OCI-LY3 (cell line): ENCODE measurements at regions not wholly inside any gene's neighbourhood (a gene's known extent, or its start where the extent isn't known, plus 50 kb on each side); places are given as distances from the start of the nearest gene placed in this dataset.

Experiments used
- H2AFZ ChIP-seq: fragments of 200-600, 300-600 bp; shearing (Covaris generic); 2 replicates; pipeline ENCODE4 v1.6.0; 2014; ENCODE audit warnings: antibody characterized with exemption, low read depth, low read length
- H3K27ac ChIP-seq: fragments of 200-600, 300-600 bp; sonication (generic); 2 replicates; pipeline ENCODE4 v1.5.1; 2014; ENCODE audit warnings: mild to moderate bottlenecking, low read length, moderate library complexity, mixed read lengths
- H3K27me3 ChIP-seq: fragments of 200-600, 300-600 bp; sonication (generic); 2 replicates; pipeline ENCODE4 v1.6.1; 2014; ENCODE audit warnings: low read depth, low read length, mixed read lengths
- H3K36me3 ChIP-seq: fragments of 200-600, 300-600 bp; sonication (generic); replicated peaks from 2 replicates; pipeline ENCODE3; 2014; ENCODE audit warnings: low read depth, low read length, mixed read lengths
- H3K4me1 ChIP-seq: fragments of 300-600, 200-600 bp; sonication (generic); 2 replicates; pipeline ENCODE4 v1.6.1; 2014; ENCODE audit warnings: low read length, mixed read lengths
- H3K4me2 ChIP-seq: fragments of 200-600, 300-600 bp; sonication (generic); 2 replicates; pipeline ENCODE4 v1.6.1; 2014; ENCODE audit warnings: low read length, mixed read lengths
- H3K4me3 ChIP-seq: fragments of 300-600, 200-600 bp; sonication (generic); 2 replicates; pipeline ENCODE4 v1.5.1; 2014; ENCODE audit warnings: antibody characterized with exemption, mild to moderate bottlenecking, low read length, moderate library complexity
- H3K79me2 ChIP-seq: fragments of 300-600, 200-600 bp; shearing (Covaris generic); 2 replicates; pipeline ENCODE4 v1.6.1; 2014; ENCODE audit warnings: mild to moderate bottlenecking, low read length, mixed read lengths
- H3K9ac ChIP-seq: fragments of 300-600, 200-600 bp; shearing (Covaris generic); 2 replicates; pipeline ENCODE4 v1.6.0; 2014; ENCODE audit warnings: mild to moderate bottlenecking, low read length, moderate library complexity
- H3K9me3 ChIP-seq: fragments of 200-600, 300-600 bp; shearing (Covaris generic); 2 replicates; pipeline ENCODE4 v1.6.1; 2014; ENCODE audit warnings: low read length, mixed read lengths; ENCODE audit not compliant: insufficient read depth
- H4K20me1 ChIP-seq: fragments of 200-600, 300-600 bp; sonication (generic); 2 replicates; pipeline ENCODE4 v1.6.1; 2016; ENCODE audit warnings: low read length, mixed read lengths; ENCODE audit not compliant: insufficient read depth
- CTCF ChIP-seq: fragments of 200-600, 300-600 bp; sonication (generic); IDR thresholded peaks from 2 replicates; pipeline ENCODE4 v1.5.1; 2014; ENCODE audit warnings: antibody characterized with exemption, low read length, low read depth
- EZH2phosphoT487 ChIP-seq: fragments of 200-600 bp; shearing (Covaris generic); IDR thresholded peaks from 2 replicates; pipeline ENCODE4 v1.6.1; 2018; ENCODE audit warnings: antibody characterized with exemption, mixed run types, low read depth

- no peaks in the 10 kb centered on the region for H3K79me2 ChIP-seq
- no peak overlapping the region for H3K4me2 ChIP-seq
- TF ChIP-seq EZH2phosphoT487 (no peak), CTCF (no peak)
- H3K27me3 ChIP-seq: no peaks in the 10 kb centered on the region
- no peaks in the 10 kb centered on the region for H3K9me3 ChIP-seq
- H2AFZ ChIP-seq: no peak overlapping the region
- no peak overlapping the region for H3K4me3 ChIP-seq
- no peak overlapping the region for H3K9ac ChIP-seq
- no peaks in the 10 kb centered on the region for H4K20me1 ChIP-seq
- no peak overlapping the region for H3K27ac ChIP-seq
- no peaks in the 10 kb centered on the region for H3K36me3 ChIP-seq
- H3K4me1 ChIP-seq: no peaks in the 10 kb centered on the region
These were observed 389.7 kb downstream of the GPM6A start for GRCh38 chr4:175422331-175422730.

GRCh38 chr4:175424111-175424510, 388.0 kb downstream of the GPM6A start:
- Histone ChIP-seq H4K20me1 (no peaks in the 10 kb centered on the region), H3K9me3 (no peaks in the 10 kb centered on the region), H2AFZ (no peak overlapping the region), H3K4me1 (no peaks in the 10 kb centered on the region), H3K27me3 (no peaks in the 10 kb centered on the region), H3K4me2 (no peak overlapping the region), H3K27ac (no peak overlapping the region), H3K4me3 (no peak overlapping the region), H3K36me3 (no peaks in the 10 kb centered on the region), H3K9ac (no peak overlapping the region), H3K79me2 (no peaks in the 10 kb centered on the region)
- TF ChIP-seq EZH2phosphoT487 (no peak), CTCF (no peak)

GRCh38 chr4:175427751-175428150, 384.3 kb downstream of the GPM6A start:
- TF ChIP-seq EZH2phosphoT487 (no peak), CTCF (no peak)
- no peaks in the 10 kb centered on the region for H3K36me3 ChIP-seq
- H2AFZ ChIP-seq: no peak overlapping the region
- H3K9ac ChIP-seq: no peak overlapping the region
- H3K4me1 ChIP-seq: peaks cover 10% of the 10 kb centered on the region
- no peaks in the 10 kb centered on the region for H4K20me1 ChIP-seq
- H3K9me3 ChIP-seq: no peaks in the 10 kb centered on the region
- no peak overlapping the region for H3K27ac ChIP-seq
- H3K4me3 ChIP-seq: no peak overlapping the region
- H3K79me2 ChIP-seq: no peaks in the 10 kb centered on the region
- H3K27me3 ChIP-seq: no peaks in the 10 kb centered on the region
- H3K4me2 ChIP-seq: no peak overlapping the region

GRCh38 chr4:175431694-175432093, 380.4 kb downstream of the GPM6A start:
- Histone ChIP-seq H3K27me3 (no peaks in the 10 kb centered on the region), H3K4me1 (peaks cover 10% of the 10 kb centered on the region), H3K27ac (no peak overlapping the region), H3K9ac (no peak overlapping the region), H3K4me3 (no peak overlapping the region), H3K4me2 (no peak overlapping the region), H3K9me3 (no peaks in the 10 kb centered on the region), H2AFZ (no peak overlapping the region), H4K20me1 (no peaks in the 10 kb centered on the region), H3K79me2 (no peaks in the 10 kb centered on the region), H3K36me3 (no peaks in the 10 kb centered on the region)
- no peak for TF ChIP-seq CTCF
- TF ChIP-seq EZH2phosphoT487: no peak
